Epithelial cell of esophagus (primary cell): ENCODE measurements at regions not wholly inside any gene's neighbourhood (a gene's known extent, or its start where the extent isn't known, plus 50 kb on each side); places are given as distances from the start of the nearest gene placed in this dataset.

Experiments used
- DNase-seq: peaks from one replicate; pipeline ENCODE4 v3.0.0; 2010; ENCODE audit warnings: low read depth
- H3K4me3 ChIP-seq: 2 replicates; pipeline ENCODE4 v1.5.1; 2011; ENCODE audit warnings: mild to moderate bottlenecking, low read length, control low read depth
- CTCF ChIP-seq: IDR thresholded peaks from 2 replicates; pipeline ENCODE4 v1.5.1; 2011; ENCODE audit warnings: low read depth, mild to moderate bottlenecking, low read length, control low read depth, inconsistent platforms; ENCODE audit not compliant: insufficient read depth; ENCODE audit errors: missing control alignments

GRCh38 chr7:138254444-138254843, 178.2 kb downstream of the AKR1D1 start:
- DNase-seq: no peak
- no peak for TF ChIP-seq CTCF
- no peak overlapping the region for H3K4me3 ChIP-seq

DNA sequence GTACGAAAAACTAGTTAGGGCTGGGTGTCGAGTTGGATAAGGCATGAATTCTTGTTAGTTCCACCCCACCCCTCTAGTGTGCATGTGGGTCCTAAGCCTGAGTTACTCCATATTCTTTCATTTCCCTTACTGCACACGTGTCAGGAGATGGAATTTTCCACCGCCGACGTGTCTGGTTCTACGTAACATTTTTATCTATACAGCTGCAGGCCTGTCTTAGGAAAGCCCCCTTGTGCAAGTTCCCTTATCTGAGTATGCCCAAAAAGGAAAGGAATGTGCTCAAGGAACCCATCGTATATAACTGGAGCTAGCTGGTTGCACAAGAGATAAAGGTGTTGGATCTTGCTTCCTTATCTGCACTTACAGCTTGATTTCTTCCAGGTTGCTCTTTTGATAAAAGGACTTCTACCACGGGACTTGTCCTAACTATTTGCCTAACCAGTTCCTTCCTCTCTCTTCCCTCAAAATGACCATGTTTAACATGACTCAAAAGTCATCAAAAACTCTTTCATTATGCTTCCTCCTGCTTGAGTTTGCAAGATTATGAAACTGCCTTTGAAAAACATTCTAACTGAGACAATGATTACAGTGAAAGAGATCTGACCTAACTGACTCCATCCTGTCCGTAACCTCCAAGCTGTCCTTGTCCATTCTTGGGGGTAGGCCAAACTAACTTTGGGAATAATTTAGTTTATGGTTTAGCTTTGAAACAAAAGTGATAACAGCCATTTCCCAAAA, 181.4 kb downstream of the AKR1D1 start:
- no peak overlapping the region for H3K4me3 ChIP-seq
- DNase-seq: peak; percentile 4
- no peak for TF ChIP-seq CTCF

GRCh38 chr7:138258197-138258559, 181.9 kb downstream of the AKR1D1 start:
- DNase-seq: no peak
- H3K4me3 ChIP-seq: no peak overlapping the region
- no peak for TF ChIP-seq CTCF

GRCh38 chr7:138259675-138260074, 183.4 kb downstream of the AKR1D1 start:
- TF ChIP-seq CTCF: no peak
- H3K4me3 ChIP-seq: no peak overlapping the region

DNA sequence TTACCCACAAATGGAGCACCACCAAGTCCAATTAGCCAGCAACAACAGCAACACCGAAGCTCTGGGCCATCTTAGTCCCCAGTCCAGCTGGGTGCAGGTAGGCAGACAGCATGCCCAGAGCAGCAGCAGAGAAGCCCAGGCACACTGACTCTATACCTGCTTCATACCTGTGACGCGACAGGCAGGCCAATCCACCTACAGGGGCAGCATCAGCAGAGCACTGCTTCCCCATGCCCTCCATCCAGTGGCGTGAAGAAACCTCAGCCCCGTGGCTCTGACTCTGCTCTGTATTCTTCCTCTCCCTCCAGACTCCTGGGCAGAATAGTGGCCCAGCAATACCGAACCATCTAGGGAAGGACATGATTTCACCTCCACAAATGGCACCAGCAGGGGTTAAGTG, 191.7 kb downstream of the AKR1D1 start:
- no peak for TF ChIP-seq CTCF
- DNase-seq: no peak
- H3K4me3 ChIP-seq: no peak overlapping the region

More at GRCh38 chr7:138259675-138260074, 183.4 kb downstream of the AKR1D1 start:
- no peak for DNase-seq

GRCh38 chr7:138276891-138277290, 183.2 kb upstream of the TRIM24 start:
- TF ChIP-seq CTCF: no peak
- DNase-seq: no peak
- no peak overlapping the region for H3K4me3 ChIP-seq

GRCh38 chr7:138278601-138279000, 181.5 kb upstream of the TRIM24 start:
- DNase-seq: no peak
- TF ChIP-seq CTCF: no peak
- H3K4me3 ChIP-seq: no peak overlapping the region
